HG03565 (cell line): ENCODE measurements at regions not wholly inside any gene's neighbourhood (a gene's known extent, or its start where the extent isn't known, plus 50 kb on each side); places are given as distances from the start of the nearest gene placed in this dataset.
"Not testable (repeated sequence)": the region's sequence is repeated elsewhere in the genome, so short reads cannot be mapped to it uniquely, and the experiment has no call there.

ENCODE experiments used
- ATAC-seq: cut with Tn5 transposase; IDR thresholded peaks from one replicate; pipeline ENCODE4 v1.9.1; 2021; ENCODE audit warnings: mild to moderate bottlenecking, moderate library complexity; ENCODE audit not compliant: unreplicated experiment

DNA sequence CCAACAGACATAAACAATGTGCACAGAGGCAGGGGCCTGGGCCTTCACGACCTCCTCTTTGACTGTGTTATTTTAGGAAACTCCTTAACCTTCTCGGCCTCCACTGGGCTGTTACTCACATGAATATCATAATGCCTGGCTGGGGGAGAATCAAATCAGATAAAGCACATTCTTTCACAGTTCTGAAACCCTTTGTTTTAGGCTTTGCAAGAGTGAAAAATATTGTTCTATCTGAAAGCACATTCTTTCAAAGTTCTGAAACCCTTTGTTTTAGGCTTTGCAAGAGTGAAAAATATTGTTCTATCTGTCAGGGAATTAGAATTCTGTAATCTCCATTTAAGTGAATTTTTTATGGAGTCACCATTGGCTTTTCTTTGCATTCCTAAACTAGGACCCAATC is 50.7 kb upstream of the SYNDIG1 start:
- ATAC-seq: no peak

DNA sequence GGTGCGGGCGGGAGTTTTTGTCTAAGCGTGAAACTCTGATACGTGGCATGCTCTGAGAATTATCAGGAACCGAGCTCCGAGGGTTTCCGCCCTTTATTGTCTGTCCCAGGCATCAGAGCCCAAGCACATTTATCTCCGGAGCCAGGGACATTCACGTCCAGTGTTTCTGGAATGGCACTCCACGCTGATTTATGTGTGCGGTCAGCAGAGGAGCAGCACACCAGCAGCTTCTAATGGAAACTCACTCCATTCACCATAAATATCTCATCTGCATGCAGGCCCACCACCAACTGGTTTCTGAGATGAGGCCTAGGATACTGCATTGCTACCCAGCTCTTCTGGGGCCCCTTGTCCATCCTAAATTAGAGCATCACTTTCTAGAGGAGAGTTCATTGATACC is 51.9 kb upstream of the SYNDIG1 start:
- no peak for ATAC-seq

DNA sequence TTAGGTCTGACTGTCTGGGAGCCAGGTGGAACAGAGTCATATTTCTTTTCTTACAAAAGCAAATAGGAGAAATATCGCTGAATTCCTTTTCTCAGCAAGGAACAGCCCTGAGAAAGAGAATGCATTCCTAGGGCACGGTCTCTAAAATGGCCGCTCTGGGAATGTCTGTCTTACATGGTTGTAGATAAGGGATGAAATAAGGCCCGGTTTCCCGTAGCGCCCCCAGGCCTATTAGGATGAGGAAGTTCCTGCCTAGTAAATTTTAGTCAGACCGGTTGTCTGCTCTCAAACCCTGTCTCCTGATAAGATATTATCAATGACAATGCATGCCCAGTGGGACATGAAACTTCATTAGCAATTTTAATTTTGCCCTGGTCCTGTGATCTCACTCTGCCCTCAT is 54.0 kb upstream of the SYNDIG1 start:
- ATAC-seq: not testable (repeated sequence)

DNA sequence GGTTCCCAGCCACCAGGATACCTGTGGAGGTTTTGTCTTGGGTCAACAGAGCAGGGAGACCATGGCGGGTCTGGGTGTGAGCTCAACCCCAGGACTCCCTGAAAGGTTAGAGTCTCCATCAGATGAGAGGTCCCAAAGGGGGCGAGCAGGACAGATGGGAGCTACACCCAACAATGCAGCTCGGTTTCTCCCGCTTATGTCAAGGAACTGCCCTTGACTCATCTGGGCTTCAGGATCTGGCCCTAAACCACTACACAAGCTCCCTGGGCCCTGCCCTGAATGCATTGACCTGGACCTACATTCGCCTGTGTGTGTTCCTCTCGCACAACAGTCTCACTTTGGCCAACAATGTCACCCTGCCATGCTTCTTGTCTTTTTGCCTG is 57.6 kb upstream of the SYNDIG1 start:
- no peak for ATAC-seq

DNA sequence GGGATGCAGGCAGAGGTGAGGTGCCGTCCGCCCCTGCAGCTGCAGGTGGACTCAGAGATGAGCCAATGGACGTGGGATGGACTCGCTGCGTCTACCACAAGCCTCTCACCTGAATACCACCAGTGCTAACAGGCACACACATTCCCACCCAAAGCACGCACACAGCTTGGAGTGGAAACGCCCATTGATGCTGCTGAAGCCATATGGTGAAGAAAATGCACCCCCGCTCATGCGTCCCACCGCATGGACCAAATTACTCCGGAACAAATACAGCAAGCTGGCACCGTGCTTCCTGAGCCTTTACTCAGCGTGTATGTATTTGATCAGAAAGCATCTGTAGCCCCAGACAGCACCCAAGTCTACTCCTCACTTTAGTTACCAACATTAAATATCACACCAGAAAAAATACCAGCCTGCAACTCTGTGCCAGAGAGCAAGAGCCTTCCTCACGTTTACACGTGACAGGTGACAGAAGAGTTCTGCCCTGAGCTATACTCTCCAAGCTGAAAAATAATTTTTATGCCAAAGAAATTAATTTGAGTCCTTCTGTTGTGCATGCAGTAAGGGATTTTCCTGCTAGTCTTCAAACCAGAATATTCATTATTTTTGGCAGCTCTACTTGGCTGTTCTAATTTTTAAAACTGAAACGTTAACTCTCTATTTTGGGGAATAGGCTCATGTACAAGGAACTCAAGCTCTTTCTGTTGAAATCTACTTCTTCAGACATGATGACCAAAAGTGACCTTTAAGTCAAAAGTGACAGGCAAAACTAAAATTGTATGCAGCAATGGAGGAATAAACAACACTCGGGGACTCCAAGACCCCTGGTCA is 58.2 kb upstream of the SYNDIG1 start:
- ATAC-seq: no peak

DNA sequence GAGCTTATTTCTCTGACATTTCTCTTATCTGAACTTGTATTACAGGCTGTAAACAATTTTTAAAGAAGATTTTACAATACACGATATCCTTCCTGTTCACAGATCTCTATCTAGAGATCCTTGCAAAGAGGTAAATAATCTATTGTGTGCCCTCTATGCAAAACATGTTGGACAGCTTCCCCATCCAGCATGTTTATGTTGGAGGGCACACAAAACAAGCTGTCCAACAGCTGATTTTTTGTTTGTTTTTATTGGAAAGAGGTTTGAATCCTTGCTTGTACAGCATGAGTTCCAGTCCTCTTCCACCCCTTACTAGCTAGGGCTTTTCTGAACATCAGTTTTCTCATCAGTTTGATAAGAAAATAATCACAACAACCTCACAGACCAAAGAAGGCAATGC is 62.3 kb upstream of the SYNDIG1 start:
- ATAC-seq: no peak

DNA sequence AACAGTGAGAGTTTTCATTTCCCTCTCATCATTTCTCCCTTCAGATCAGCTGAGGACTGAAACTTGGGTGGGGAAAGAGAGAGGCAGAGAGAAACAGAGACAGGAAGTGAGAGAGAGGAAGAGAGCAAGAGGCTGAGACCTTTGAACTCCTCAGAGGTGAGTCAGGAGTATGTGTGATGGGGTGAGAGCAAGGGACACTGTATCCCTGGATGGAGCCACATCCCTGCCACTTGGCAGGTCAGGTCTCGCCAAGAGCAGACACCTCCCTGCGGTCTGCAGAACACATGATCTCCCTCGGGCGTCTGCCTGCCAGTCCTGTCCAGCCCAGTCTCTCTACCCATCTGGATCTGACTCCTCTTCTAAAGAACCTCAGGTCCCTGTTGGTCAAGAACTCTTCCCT is 62.7 kb upstream of the SYNDIG1 start:
- ATAC-seq: no peak

DNA sequence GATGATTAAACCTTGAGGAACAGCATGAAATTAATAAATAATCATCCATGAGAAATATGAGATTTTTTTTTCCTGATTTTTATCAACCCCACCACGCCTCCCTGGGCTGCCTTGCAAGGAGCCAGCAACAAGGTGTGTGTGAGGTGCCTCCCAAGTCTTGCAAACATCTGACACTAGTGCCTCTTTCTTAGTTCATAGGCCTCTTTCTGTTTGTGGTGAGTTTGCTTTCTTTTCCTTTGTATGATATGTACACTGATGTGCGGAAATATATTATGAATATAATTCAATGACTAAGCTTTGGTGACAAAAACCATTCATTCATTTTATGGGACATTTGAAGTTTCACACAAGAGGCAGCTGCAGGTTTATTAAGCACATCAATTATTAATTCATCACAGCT is 63.2 kb upstream of the SYNDIG1 start:
- no peak for ATAC-seq

DNA sequence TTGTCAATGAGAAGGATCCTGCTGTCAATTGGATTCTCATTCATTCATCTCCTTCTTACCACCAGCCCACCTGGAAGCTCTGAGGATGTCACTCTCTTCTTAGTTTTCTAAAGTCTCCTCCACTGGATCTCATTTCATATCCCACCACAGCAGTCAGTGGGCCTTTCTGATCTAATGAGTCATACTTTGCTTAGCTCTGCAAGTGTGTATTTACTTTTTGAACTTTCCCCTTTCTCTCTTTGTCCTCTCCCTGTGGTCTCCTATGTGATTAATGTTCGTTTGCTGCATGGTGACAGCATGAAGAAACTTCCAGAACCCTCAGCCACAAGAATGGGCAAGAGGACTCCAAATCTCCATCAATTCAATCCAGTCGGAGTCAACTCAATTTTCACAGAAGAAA is 63.6 kb upstream of the SYNDIG1 start:
- ATAC-seq: no peak

DNA sequence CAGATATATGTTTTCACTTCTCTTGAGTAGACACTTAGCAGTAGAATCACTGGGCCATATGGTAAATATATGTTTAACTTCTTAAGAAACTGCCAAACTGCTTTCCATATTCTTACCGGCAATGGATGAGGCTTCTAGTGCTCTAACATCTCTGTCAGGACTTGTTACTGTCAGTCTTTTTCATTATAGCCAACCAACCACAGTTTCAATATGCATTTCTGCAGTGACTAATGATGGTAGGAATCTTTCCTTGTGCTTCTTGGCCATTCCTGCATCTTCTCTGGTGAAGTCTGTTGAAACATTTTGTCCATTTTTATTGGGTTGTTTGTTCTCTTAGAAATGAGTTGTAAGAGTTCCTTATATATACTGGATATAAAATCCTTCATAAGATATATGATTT is 66.0 kb upstream of the SYNDIG1 start:
- ATAC-seq: no peak

DNA sequence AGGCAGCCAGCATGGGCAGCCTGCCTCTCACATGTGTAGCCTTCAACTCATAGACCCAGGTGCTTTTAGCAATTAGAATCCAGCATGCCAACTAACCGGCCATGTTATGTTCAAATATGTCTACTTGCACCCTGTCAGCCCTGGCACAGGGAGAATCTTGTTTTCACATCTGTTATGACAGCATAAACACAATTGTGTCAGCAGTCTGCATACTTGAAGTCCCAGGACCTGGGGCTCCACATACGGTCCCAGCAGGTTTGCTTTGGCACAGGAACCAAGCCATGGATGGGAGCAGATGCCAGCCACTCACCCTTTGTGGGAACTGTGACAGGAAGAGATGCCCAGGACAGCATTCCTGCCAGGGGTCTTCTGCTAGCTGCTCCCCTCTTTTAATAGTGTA is 67.2 kb upstream of the SYNDIG1 start:
- ATAC-seq: no peak

DNA sequence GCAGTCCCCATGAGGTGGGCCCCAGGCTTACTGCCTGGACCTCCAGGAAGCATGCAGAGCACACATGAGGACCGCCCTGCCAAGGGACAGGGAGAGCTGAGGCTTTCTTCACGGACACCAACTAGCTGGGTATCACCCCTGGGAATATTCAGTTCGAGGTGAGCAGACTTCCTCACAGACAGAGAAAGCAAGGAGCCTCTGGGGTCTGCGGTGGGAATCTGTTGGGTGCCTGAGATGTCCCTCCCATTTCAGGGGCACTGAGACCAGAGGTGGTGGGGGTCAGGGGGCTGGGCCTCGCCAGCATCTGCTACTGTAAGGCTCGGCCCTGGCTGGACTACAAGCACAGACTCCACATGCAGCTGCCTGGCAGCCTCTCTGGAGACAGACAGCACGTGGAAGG is 74.3 kb upstream of the SYNDIG1 start:
- ATAC-seq: no peak

DNA sequence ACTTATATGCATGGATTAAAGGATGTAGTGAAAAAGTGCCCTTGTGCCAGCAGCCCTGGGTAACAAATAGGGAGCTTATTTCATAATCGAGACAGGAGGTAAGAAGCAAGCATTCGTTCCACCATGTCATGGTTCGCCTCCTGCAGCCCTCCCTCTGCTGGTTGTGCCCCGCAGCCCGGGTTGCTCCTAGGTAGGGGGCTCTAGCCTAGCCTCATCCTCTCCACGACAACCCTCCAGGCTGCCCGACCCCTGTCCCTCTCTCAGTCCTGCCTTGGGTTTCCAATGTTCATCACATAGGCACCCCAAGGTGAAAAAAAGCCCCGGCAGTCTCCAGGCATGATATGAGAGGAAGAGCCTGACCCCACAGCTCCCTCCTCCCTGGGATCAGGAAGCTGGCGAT is 75.5 kb upstream of the SYNDIG1 start:
- no peak for ATAC-seq

DNA sequence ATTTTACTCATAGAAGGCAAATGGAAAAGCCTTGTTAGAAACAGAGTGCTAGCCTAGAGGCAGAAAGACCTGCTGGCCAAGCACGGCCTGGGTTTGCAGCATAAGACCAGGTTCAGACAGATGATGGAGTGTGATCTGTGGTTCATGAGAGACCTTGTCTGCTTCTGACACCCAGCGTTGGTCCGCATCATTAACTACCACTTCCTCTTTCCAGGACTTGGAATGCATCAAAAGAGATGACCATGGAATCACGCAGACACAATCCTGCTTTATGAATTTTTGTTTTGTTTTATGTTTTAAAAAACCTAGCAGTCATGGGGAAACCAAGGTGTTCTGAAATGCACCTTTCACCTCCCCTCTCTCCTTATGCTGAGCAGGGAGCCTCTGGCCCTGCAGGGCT is 76.8 kb upstream of the SYNDIG1 start:
- no peak for ATAC-seq

DNA sequence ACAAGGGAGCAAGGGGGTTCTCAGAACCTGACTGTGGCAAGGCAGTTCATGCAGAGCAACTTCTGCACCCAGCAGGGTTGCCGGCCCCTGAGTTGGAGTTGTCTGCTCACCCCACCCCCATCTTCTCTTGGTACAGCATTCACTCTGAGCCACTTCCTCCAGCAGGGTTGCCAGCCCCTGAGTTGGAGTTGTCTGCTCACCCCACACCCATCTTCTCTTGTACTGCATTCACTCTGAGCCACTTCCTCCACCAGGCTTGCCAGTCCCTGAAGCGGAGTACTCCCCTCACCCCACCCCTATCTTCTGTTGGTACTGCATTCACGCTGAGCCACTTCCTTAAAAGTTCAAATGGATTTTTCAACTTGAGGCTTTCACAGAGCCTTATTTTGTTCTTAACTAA is 79.7 kb upstream of the SYNDIG1 start:
- no peak for ATAC-seq

DNA sequence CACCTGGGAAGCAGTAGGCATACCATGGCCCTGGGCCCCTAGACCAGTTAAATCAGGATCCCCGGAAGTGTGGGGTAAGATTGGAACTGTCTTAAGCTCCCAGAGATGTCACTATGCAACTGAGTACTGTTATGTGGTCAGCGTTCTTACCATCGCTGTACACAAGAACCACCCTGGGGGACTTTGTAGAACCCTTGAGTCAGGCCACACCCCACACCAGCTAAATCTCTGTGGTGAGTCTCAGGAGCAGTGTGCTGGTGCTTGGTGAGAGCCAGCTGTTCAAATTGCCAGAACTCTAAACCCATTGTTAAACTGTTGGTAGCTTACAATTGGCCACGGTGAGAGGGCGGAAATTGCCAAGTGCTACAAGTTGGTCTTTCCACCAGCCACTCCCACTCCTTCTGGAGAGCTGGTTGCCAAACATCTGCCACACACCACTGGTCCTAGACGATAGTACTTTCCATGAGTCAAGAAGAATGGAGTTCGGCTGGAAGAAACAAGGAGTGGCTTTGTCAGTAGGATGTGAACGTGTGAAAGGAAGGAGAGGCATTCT is 80.5 kb upstream of the SYNDIG1 start:
- no peak for ATAC-seq

DNA sequence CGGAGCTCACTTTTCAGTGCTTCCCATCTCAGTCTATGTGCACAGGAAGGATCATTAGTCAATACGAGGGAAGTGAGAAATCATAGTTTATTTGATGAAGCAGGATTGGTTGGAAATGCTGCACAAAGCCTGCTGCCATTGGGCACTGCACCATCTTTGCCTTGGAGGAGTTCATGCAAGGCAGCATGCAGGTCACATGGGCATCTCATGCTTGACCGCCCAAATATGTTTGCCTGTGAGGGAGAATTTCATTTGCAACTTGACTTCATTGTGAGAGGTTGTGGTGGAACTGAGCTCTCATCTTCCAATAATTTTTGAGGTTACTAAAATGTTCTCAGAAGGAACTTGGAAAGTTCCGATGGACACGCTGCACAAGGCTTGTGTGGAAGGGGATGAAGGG is 83.9 kb upstream of the SYNDIG1 start:
- no peak for ATAC-seq

DNA sequence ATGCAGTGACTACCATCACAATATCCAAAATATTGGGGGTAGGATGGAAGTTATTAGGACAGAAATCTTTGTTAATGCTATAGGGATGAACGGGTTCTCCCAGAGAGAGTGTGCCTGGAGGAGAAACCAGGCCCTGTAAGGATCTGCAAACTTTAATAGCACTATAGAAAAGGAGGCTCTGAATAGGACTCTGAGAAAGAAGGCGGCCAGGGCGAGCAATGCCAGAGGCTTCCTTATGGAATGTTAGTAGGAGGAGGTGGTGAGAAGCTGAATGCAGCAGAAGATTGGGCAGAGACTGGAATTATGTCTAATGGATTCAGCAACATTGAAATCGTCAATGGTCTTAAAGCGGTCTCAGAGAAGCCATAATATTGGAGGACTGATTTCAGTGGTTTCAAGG is 84.6 kb upstream of the SYNDIG1 start:
- ATAC-seq: no peak

DNA sequence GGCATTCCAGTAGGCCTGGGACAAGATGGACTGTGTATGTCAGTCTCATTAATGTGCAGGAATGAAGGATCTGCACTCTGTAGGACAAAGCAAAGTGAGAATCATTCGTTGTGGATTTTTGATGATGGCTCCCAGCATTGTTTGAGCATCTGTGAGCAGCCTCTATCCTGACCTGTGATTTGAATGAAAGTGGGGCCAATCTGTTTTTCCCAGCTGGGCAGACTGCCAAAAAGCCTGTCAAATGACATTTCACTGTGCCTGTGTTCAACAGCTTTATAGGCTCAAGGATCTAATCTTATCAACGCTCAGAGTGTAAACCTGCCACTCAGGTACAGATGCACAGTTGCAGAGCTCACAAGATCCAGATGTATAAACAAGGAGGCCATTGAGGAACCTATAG is 86.7 kb upstream of the SYNDIG1 start:
- ATAC-seq: no peak

DNA sequence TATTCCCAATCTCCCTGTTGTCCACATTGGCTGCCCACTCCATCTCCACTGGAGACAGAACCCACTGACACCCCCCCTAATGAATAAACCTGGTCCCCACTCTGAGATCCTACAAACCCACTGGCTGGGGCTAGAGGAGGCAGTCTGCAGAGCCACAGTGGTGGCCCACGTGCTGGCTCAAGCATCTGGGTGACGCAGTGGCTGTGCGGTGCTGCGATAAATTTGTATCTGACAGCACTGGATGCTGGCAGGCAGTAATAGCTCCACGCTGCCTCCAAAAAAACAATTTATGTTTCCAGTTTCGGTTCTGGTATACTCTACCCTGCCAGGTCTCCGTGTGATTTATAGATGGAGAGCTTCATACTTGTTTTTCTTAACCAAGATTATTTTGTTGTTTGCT is 87.1 kb upstream of the SYNDIG1 start:
- no peak for ATAC-seq

DNA sequence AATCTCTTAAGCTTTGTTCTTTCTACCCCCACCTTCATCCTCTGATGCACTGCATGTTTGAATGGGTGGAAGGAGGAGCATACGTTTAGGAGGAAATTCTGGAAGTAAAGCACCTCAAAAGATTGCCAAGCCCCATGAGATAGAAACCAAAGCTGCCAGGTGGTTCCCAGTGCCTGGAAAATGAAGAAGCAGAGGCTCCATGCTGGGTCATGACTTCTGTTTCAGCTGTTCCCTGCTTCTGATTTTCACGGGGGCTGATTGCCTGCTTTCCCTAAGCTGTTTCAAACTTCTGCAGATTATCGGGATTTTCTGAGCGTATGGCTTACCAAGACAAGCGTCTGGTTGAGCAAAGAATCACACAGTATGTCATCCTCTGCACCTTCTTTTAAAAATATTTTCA is 87.5 kb upstream of the SYNDIG1 start:
- ATAC-seq: no peak

DNA sequence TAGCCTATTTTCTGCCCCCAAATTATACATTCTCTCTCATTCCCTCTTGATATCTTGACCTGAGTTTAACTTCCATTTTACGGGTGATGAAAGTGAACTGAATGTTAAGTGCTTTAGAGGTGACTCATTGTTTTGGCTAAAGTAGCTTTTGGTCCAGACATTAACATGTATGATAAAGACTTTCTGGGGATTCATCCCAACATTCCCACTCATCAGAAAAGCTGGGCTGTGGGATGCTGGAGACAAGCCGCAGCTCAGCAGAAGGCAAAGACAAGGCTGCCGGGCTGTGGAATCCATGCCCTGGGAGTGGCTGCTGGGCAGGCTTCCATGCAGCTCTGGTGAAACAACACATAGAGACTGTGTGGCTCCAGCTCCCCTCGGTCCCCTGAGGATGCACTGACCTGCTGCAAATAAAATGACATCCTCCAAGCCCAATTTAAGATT is 89.9 kb upstream of the SYNDIG1 start:
- no peak for ATAC-seq
